ENCODE measurements at regions not wholly inside any gene's neighbourhood (a gene's known extent, or its start where the extent isn't known, plus 50 kb on each side); places are given as distances from the start of the nearest gene placed in this dataset.

DNA sequence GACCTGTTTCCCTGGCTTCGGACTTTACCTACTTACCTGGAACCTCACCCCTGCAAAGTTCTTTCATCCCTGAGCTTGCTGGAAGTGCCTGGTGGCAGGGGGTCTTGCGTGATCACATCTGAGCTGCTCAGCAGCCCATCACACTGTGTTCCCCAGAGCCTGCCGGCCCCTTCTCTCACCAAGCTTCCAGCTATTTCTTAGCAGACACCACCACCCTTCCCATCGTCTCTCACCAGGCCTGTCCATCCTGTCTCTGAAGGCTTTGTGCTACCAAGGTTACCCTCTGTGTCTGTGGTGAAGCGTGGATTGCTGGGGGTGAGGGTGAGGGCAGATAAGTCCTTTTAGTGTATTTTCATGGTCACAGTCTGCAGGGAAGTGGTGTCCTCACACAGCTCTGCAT, 78.8 kb upstream of the NRXN3 start:
- TF ChIP-seq, protein P1, sequence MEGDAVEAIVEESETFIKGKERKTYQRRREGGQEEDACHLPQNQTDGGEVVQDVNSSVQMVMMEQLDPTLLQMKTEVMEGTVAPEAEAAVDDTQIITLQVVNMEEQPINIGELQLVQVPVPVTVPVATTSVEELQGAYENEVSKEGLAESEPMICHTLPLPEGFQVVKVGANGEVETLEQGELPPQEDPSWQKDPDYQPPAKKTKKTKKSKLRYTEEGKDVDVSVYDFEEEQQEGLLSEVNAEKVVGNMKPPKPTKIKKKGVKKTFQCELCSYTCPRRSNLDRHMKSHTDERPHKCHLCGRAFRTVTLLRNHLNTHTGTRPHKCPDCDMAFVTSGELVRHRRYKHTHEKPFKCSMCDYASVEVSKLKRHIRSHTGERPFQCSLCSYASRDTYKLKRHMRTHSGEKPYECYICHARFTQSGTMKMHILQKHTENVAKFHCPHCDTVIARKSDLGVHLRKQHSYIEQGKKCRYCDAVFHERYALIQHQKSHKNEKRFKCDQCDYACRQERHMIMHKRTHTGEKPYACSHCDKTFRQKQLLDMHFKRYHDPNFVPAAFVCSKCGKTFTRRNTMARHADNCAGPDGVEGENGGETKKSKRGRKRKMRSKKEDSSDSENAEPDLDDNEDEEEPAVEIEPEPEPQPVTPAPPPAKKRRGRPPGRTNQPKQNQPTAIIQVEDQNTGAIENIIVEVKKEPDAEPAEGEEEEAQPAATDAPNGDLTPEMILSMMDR (conservative IDR thresholded peaks at IDR 0.05; ENCODE audit: low read length), result no peak
- no peak for TF ChIP-seq EZH2phosphoT487 (IDR thresholded peaks at IDR 0.05; ENCODE audit: borderline replicate concordance, low read depth, low read length)
